ENCODE measurements at regions not wholly inside any gene's neighbourhood (a gene's known extent, or its start where the extent isn't known, plus 50 kb on each side); places are given as distances from the start of the nearest gene placed in this dataset.

GRCh38 chr6:18958146-18958545 lies 571.0 kb downstream of the RNF144B start:
- H3K27ac ChIP-seq = no peak overlapping the region
- TF ChIP-seq CTCF (conservative IDR thresholded peaks at IDR 0.05; ENCODE audit: low read depth) = no peak
- DNase-seq (ENCODE audit: low spot score) = no peak
- POLR2A ChIA-PET (ENCODE audit: low non-redundant PET) = no interaction called here
- CTCF ChIA-PET = no interaction called here

GRCh38 chr6:18961566-18961965 lies 574.4 kb downstream of the RNF144B start:
- POLR2A ChIA-PET (ENCODE audit: low non-redundant PET) = no interaction called here
- DNase-seq (ENCODE audit: low spot score) = no peak
- no peak overlapping the region for H3K27ac ChIP-seq
- CTCF ChIA-PET = interaction anchor here (0.7 kb wide), 1 partner anchor 29 kb away, joined by 3 read pairs; no protein-coding TSS in a partner anchor
- TF ChIP-seq CTCF (conservative IDR thresholded peaks at IDR 0.05; ENCODE audit: low read depth) = no peak

GRCh38 chr6:18962361-18962905 lies 575.3 kb downstream of the RNF144B start:
- POLR2A ChIA-PET (ENCODE audit: low non-redundant PET) = no interaction called here
- H3K27ac ChIP-seq = no peak overlapping the region
- DNase-seq (ENCODE audit: low spot score) = no peak
- CTCF ChIA-PET = no interaction called here
- TF ChIP-seq CTCF (conservative IDR thresholded peaks at IDR 0.05; ENCODE audit: low read depth) = no peak

- ChIA-PET CTCF (interaction anchor here (0.7 kb wide), 1 partner anchor 813 kb away, joined by 3 read pairs; no protein-coding TSS in a partner anchor), POLR2A (ENCODE audit: low non-redundant PET) (no interaction called here)
- TF ChIP-seq CTCF (conservative IDR thresholded peaks at IDR 0.05; ENCODE audit: low read depth) = no peak
- H3K27ac ChIP-seq = no peak overlapping the region
- DNase-seq (ENCODE audit: low spot score) = no peak
These were observed 576.3 kb downstream of the RNF144B start for GRCh38 chr6:18963439-18963838.

- CTCF ChIA-PET = no interaction called here
- POLR2A ChIA-PET (ENCODE audit: low non-redundant PET) = no interaction called here
- no peak overlapping the region for H3K27ac ChIP-seq
- no peak for DNase-seq (ENCODE audit: low spot score)
- TF ChIP-seq CTCF (conservative IDR thresholded peaks at IDR 0.05; ENCODE audit: low read depth) = no peak
These were observed 586.1 kb downstream of the RNF144B start for GRCh38 chr6:18973251-18973650.

- no peak for DNase-seq (ENCODE audit: low spot score)
- H3K27ac ChIP-seq = no peak overlapping the region
- ChIA-PET CTCF (interaction anchor here (1.1 kb wide), 1 partner anchor 14 kb away, joined by 4 read pairs; no protein-coding TSS in a partner anchor), POLR2A (ENCODE audit: low non-redundant PET) (no interaction called here)
- no peak for TF ChIP-seq CTCF (conservative IDR thresholded peaks at IDR 0.05; ENCODE audit: low read depth)
These were observed 588.9 kb downstream of the RNF144B start for GRCh38 chr6:18976091-18976490.

Measured in RWPE1 (cell line).